ENCODE measurements at regions not wholly inside any gene's neighbourhood (a gene's known extent, or its start where the extent isn't known, plus 50 kb on each side); places are given as distances from the start of the nearest gene placed in this dataset.

DNA sequence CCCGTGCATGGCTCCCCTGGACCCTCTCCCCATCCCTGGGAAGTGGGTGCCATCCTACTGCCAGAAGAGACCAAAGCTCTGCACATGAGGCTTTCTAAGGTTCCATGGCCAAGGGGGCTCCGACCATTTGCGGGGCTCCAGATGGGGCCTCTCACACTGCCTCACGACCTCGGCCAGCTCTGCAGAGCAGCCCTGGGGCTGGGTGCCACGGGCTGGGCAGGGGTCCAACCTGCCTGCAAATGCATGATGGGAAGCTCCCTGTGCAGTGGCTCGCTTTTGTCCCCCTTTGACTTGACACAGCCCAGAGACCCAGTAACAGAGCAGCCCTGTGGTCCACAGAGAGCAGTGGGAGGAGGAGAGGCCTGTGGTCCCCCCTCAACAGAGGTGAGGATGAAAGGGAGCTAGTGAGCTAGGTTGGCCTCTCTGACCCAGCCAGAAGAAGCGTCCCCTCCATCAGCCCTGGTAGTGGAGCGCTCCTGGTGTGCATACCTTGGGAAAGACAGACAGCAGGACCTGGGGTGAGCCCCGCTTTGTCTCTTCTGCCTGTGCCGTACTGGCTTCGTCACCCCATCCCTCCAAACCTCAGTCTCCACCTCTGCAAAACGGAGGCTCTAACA is 174.1 kb downstream of the DDX1 start:
- ChIA-PET CTCF (no interaction called here), POLR2A (no interaction called here)
- TF ChIP-seq, protein P1, sequence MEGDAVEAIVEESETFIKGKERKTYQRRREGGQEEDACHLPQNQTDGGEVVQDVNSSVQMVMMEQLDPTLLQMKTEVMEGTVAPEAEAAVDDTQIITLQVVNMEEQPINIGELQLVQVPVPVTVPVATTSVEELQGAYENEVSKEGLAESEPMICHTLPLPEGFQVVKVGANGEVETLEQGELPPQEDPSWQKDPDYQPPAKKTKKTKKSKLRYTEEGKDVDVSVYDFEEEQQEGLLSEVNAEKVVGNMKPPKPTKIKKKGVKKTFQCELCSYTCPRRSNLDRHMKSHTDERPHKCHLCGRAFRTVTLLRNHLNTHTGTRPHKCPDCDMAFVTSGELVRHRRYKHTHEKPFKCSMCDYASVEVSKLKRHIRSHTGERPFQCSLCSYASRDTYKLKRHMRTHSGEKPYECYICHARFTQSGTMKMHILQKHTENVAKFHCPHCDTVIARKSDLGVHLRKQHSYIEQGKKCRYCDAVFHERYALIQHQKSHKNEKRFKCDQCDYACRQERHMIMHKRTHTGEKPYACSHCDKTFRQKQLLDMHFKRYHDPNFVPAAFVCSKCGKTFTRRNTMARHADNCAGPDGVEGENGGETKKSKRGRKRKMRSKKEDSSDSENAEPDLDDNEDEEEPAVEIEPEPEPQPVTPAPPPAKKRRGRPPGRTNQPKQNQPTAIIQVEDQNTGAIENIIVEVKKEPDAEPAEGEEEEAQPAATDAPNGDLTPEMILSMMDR (IDR thresholded peaks at IDR 0.05; ENCODE audit: low read depth, low read length): no peak
- DNase-seq (ENCODE audit: low read depth, low spot score): no peak
- H3K27me3 ChIP-seq (ENCODE audit: control insufficient read depth, insufficient read depth, low read length): no peaks in the 10 kb centered on the region
- H3K9me3 ChIP-seq (ENCODE audit: control insufficient read depth, insufficient read depth, low read length): peaks cover 20% of the 10 kb centered on the region
- no peak overlapping the region for H3K4me3 ChIP-seq (ENCODE audit: low read depth, low read length)
- no peak overlapping the region for H3K27ac ChIP-seq (ENCODE audit: low read depth, low read length)

GRCh38 chr2:15766303-15766861 is 174.0 kb upstream of the MYCN start:
- POLR2A ChIA-PET: no interaction called here
- TF ChIP-seq, protein P1 (IDR thresholded peaks at IDR 0.05; ENCODE audit: low read depth, low read length): no peak
- Histone ChIP-seq H3K27me3 (ENCODE audit: control insufficient read depth, insufficient read depth, low read length) (no peaks in the 10 kb centered on the region), H3K9me3 (ENCODE audit: control insufficient read depth, insufficient read depth, low read length) (peaks cover 26% of the 10 kb centered on the region), H3K27ac (ENCODE audit: low read depth, low read length) (no peak overlapping the region), H3K4me3 (ENCODE audit: low read depth, low read length) (no peak overlapping the region)
- DNase-seq (ENCODE audit: low read depth, low spot score): no peak
- CTCF ChIA-PET: no interaction called here

DNA sequence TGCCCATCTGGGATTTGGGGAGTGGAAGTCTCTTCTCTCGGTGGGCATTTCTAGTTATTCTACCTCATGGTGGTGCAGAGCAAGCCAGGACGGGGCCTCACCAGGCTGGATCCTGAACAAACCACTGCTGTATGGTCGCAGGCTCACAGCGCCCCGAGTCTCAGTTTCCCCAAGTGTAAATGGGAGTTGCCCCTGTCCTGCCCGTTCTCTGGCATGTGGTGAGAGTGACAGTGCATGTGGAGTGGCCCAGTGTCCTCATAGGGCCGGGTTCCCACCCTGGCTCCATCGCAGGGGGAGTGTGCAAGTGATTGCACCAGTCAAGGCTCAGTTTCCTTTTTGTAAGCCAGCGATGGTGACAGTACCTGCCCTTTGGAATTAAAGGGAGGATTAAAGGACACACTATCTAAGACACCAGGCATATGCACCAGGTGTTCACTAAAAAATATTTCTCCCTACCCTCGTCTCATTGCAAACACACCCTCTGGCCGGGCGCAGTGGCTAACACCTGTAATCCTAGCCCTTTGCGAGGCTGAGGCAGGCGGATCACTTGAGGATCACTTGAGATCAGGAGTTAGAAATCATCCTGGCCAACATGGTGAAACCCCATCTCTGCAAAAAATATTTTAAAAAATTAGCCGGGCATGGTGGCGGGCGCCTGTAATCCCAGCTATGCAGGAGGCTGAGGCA is 173.3 kb upstream of the MYCN start:
- CTCF ChIA-PET: no interaction called here
- no peak for DNase-seq (ENCODE audit: low read depth, low spot score)
- TF ChIP-seq, protein P1 (IDR thresholded peaks at IDR 0.05; ENCODE audit: low read depth, low read length): no peak
- H3K9me3 ChIP-seq (ENCODE audit: control insufficient read depth, insufficient read depth, low read length): peaks cover 33% of the 10 kb centered on the region
- no peak overlapping the region for H3K4me3 ChIP-seq (ENCODE audit: low read depth, low read length)
- H3K27ac ChIP-seq (ENCODE audit: low read depth, low read length): no peak overlapping the region
- POLR2A ChIA-PET: no interaction called here
- H3K27me3 ChIP-seq (ENCODE audit: control insufficient read depth, insufficient read depth, low read length): no peaks in the 10 kb centered on the region

DNA sequence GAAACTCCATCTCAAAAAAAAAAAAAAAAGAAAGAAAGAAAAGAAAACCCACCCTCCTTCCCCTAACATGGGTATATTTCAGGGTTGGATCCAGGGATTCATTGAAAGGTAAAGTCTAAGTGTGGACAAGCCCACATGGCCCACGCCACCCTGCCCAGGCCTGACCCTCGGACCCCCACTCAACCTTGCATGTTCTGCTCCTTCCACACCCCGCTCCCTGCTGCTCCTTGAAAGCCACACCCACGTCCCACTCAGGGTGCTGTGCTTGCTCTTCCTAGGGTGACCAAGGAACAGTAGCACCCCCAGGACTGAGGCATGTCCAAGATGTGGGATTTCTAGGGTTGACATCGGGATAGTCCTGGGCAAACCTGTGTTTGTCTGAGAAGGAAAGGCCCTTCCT is 172.7 kb upstream of the MYCN start:
- Histone ChIP-seq H3K27me3 (ENCODE audit: control insufficient read depth, insufficient read depth, low read length) (no peaks in the 10 kb centered on the region), H3K27ac (ENCODE audit: low read depth, low read length) (no peak overlapping the region), H3K9me3 (ENCODE audit: control insufficient read depth, insufficient read depth, low read length) (peaks cover 33% of the 10 kb centered on the region), H3K4me3 (ENCODE audit: low read depth, low read length) (no peak overlapping the region)
- CTCF ChIA-PET: no interaction called here
- POLR2A ChIA-PET: no interaction called here
- DNase-seq (ENCODE audit: low read depth, low spot score): no peak
- TF ChIP-seq, protein P1 (IDR thresholded peaks at IDR 0.05; ENCODE audit: low read depth, low read length): no peak

DNA sequence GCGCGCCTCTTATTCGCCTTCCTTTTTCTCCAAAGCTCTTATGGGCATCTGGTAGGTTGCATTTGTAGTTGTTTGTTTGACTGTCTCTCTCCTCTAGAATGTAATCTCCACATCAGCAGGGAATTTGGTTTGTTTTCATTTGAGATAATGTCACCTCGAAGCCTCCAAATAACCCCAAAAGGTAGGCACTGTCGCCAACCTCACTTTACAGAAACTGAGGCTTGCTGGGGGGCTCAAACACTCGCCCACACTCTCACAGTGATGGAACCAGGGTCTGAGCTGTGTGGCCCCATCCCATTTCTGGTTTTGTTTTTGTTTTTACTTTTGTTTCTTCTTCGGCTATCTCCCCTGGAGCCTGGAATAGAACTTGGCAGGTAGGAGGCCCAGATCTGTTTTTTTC is 172.2 kb upstream of the MYCN start:
- H3K4me3 ChIP-seq (ENCODE audit: low read depth, low read length): no peak overlapping the region
- DNase-seq (ENCODE audit: low read depth, low spot score): no peak
- CTCF ChIA-PET: no interaction called here
- TF ChIP-seq, protein P1 (IDR thresholded peaks at IDR 0.05; ENCODE audit: low read depth, low read length): no peak
- no peaks in the 10 kb centered on the region for H3K27me3 ChIP-seq (ENCODE audit: control insufficient read depth, insufficient read depth, low read length)
- peaks cover 33% of the 10 kb centered on the region for H3K9me3 ChIP-seq (ENCODE audit: control insufficient read depth, insufficient read depth, low read length)
- H3K27ac ChIP-seq (ENCODE audit: low read depth, low read length): no peak overlapping the region
- POLR2A ChIA-PET: no interaction called here

Data from AG04450 (cell line).